ENCODE measurements at regions not wholly inside any gene's neighbourhood (a gene's known extent, or its start where the extent isn't known, plus 50 kb on each side); places are given as distances from the start of the nearest gene placed in this dataset.

- DNase-seq (ENCODE audit: low read depth): no peak
- TF ChIP-seq, protein P1, sequence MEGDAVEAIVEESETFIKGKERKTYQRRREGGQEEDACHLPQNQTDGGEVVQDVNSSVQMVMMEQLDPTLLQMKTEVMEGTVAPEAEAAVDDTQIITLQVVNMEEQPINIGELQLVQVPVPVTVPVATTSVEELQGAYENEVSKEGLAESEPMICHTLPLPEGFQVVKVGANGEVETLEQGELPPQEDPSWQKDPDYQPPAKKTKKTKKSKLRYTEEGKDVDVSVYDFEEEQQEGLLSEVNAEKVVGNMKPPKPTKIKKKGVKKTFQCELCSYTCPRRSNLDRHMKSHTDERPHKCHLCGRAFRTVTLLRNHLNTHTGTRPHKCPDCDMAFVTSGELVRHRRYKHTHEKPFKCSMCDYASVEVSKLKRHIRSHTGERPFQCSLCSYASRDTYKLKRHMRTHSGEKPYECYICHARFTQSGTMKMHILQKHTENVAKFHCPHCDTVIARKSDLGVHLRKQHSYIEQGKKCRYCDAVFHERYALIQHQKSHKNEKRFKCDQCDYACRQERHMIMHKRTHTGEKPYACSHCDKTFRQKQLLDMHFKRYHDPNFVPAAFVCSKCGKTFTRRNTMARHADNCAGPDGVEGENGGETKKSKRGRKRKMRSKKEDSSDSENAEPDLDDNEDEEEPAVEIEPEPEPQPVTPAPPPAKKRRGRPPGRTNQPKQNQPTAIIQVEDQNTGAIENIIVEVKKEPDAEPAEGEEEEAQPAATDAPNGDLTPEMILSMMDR (conservative IDR thresholded peaks at IDR 0.05; ENCODE audit: low read depth, low read length): no peak
- H3K4me3 ChIP-seq (ENCODE audit: low read depth, low read length): no peak overlapping the region
Observed at GRCh38 chr6:143585716-143586115, 74.2 kb upstream of the FUCA2 start.

GRCh38 chr6:143585241-143585640, 73.7 kb upstream of the FUCA2 start:
- TF ChIP-seq, protein P1 (conservative IDR thresholded peaks at IDR 0.05; ENCODE audit: low read depth, low read length): no peak
- DNase-seq (ENCODE audit: low read depth): no peak
- H3K4me3 ChIP-seq (ENCODE audit: low read depth, low read length): no peak overlapping the region

DNA sequence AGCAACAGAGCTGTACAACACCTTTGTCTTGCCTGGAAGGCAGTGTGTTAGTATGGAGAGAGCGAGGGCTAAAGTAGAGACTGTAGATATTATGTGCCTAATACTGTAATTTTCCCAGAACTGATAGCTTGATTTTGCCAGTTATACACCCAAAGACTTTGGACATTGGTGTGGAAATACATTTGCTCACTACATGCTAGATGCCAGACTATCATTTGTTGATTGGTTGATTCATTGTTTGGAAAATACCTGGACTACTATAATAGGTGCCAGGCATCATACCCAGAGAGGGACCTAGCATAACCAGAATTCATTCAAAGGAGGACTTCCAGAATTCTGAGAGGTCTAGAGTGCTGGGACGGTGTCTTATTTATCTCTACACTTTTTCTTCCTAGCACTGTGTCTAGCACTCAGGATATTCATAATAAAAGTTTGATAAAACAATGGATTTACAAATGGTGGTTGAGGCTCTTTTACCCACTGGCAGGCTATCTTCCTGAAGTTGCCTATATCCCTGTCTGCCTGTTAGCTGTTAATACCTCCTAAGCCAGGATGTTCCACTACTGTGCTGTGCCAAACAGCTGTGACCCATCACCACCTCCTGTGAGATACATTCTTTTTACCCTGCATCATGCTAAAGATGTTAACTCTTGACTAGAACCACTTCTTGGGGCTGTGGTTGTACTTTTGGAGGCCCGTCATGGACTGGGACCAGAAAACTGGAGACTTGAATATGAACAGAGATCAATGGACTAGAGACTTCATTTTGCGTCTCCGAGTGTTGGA, 72.2 kb upstream of the FUCA2 start:
- peak; percentile 92 for DNase-seq (ENCODE audit: low read depth)
- TF ChIP-seq, protein P1 (conservative IDR thresholded peaks at IDR 0.05; ENCODE audit: low read depth, low read length): no peak

DNA sequence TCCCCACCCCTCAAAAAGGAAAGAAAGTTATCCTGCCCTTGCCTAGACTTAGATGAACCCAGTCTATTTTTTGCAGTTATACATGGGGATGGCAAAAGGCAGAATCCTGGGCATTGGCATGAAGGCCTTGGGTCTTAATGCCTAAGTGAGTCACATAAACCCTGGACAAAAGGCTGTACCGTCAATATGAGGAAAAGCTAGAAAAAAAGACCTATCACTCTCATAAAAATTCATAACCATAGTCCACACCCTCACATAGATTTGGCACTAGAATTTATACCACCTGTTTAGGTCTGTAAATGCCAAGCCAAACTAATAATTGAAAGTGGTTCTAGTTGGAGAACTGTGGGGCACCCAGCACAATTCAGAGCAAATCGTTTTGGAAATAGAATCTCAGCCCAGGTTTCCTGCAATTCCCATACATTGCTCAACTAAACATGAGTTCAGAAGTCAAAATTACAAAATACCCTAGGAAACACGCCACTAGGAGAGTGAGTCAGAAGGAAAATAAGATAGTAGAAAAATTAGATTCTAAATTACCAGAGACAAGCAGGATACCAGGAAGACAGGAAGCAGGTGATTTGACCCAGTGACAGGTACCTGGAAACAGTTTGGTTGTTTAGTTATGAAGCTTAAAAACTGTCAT, 70.4 kb upstream of the FUCA2 start:
- peak; percentile 87 for DNase-seq (ENCODE audit: low read depth)
- H3K4me3 ChIP-seq (ENCODE audit: low read depth, low read length): no peak overlapping the region
- TF ChIP-seq, protein P1 (conservative IDR thresholded peaks at IDR 0.05; ENCODE audit: low read depth, low read length): no peak

More for the DNA sequence above, 72.2 kb upstream of the FUCA2 start:
- no peak overlapping the region for H3K4me3 ChIP-seq (ENCODE audit: low read depth, low read length)

- peak; percentile 79 for DNase-seq (ENCODE audit: low read depth)
- H3K4me3 ChIP-seq (ENCODE audit: low read depth, low read length): no peak overlapping the region
- TF ChIP-seq, protein P1 (conservative IDR thresholded peaks at IDR 0.05; ENCODE audit: low read depth, low read length): no peak
Observed at GRCh38 chr6:143579703-143580102, 68.2 kb upstream of the FUCA2 start.

DNA sequence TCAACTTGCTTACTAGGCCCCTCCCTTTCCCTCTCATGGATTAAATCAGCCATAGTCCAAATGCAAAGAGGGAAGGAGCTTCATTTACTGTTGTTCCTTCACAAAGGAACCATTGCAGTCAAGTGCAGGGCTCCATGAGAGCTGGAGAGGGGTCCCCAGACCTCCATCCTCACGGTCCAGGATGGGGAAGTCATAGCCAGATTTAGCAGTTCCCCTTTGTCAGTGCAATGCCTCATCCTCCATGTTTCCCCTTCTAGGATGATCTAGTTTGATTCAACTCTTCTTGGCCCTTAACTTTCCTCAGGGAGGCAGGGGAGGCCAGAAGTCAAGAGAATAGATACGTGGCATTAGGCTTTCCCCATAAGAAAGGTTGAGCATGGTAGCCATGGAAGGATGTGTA, 66.5 kb upstream of the FUCA2 start:
- no peak for DNase-seq (ENCODE audit: low read depth)
- TF ChIP-seq, protein P1 (conservative IDR thresholded peaks at IDR 0.05; ENCODE audit: low read depth, low read length): no peak
- no peak overlapping the region for H3K4me3 ChIP-seq (ENCODE audit: low read depth, low read length)
